Hepatocyte (in vitro differentiated cells): ENCODE measurements at regions not wholly inside any gene's neighbourhood (a gene's known extent, or its start where the extent isn't known, plus 50 kb on each side); places are given as distances from the start of the nearest gene placed in this dataset.

Experiments used
- DNase-seq: peaks from one replicate; pipeline ENCODE4 v3.0.0-alpha.2; 2016; ENCODE audit warnings: low spot score
- H2AFZ ChIP-seq: fragments of 200-600 bp; sonication (generic); 2 replicates; pipeline ENCODE4 v1.6.0; 2016; ENCODE audit warnings: antibody characterized with exemption, mild to moderate bottlenecking
- H3K27ac ChIP-seq: fragments of 200-600 bp; sonication (generic); 2 replicates; pipeline ENCODE4 v1.5.1; 2016; ENCODE audit warnings: mild to moderate bottlenecking
- H3K27me3 ChIP-seq: fragments of 200-600 bp; sonication (generic); 2 replicates; pipeline ENCODE4 v1.6.1; 2016
- H3K36me3 ChIP-seq: fragments of 200-600 bp; sonication (generic); replicated peaks from 2 replicates; pipeline ENCODE4 v1.5.1; 2016; ENCODE audit warnings: low read depth; ENCODE audit not compliant: insufficient read depth
- H3K4me1 ChIP-seq: fragments of 200-600 bp; sonication (generic); 2 replicates; pipeline ENCODE4 v1.5.1; 2016; ENCODE audit warnings: mild to moderate bottlenecking, moderate library complexity; ENCODE audit not compliant: insufficient read depth
- H3K4me2 ChIP-seq: fragments of 200-600 bp; sonication (generic); 2 replicates; pipeline ENCODE4 v1.6.0; 2016
- H3K4me3 ChIP-seq: fragments of 200-600 bp; sonication (generic); 2 replicates; pipeline ENCODE4 v1.5.1; 2016; ENCODE audit warnings: mild to moderate bottlenecking
- H3K79me2 ChIP-seq: fragments of 200-600 bp; sonication (generic); 2 replicates; pipeline ENCODE4 v1.6.0; 2017; ENCODE audit warnings: mild to moderate bottlenecking
- H3K9me2 ChIP-seq: fragments of 200-600 bp; sonication (generic); replicated peaks from 2 replicates; pipeline ENCODE4 v1.6.0; 2017; ENCODE audit warnings: mild to moderate bottlenecking; ENCODE audit not compliant: insufficient read depth
- H3K9me3 ChIP-seq: fragments of 200-600 bp; sonication (generic); 2 replicates; pipeline ENCODE4 v1.5.1; 2016; ENCODE audit warnings: low read depth, mild to moderate bottlenecking
- H4K20me1 ChIP-seq: fragments of 200-600 bp; sonication (generic); 2 replicates; pipeline ENCODE4 v1.6.0; 2016; ENCODE audit warnings: mild to moderate bottlenecking; ENCODE audit not compliant: insufficient read depth, poor library complexity, severe bottlenecking
- EZH2 ChIP-seq: fragments of 200-600 bp; sonication (generic); IDR thresholded peaks from 2 replicates; pipeline ENCODE4 v1.6.1; 2016; ENCODE audit warnings: antibody characterized with exemption, mild to moderate bottlenecking, borderline replicate concordance
- EZH2phosphoT487 ChIP-seq: fragments of 200-600 bp; sonication (generic); IDR thresholded peaks from one replicate; pipeline ENCODE4 v1.6.1; 2018; ENCODE audit warnings: antibody characterized with exemption, mild to moderate bottlenecking, low read depth, moderate library complexity; ENCODE audit not compliant: unreplicated experiment, severe bottlenecking
- WGBS: methylation state at CpG from one replicate; pipeline ENCODE4 v1.1.6; 2016; ENCODE audit warnings: low lambda C conversion rate; ENCODE audit errors: missing lambda C conversion rate; 5-methylcytosine and 5-hydroxymethylcytosine counted together
- TF ChIP-seq, protein P1 (sequence below): fragments of 200-600 bp; sonication (generic); IDR thresholded peaks from 2 replicates; pipeline ENCODE4 v1.5.1; 2016; ENCODE audit warnings: antibody characterized with exemption, mild to moderate bottlenecking; ENCODE audit not compliant: poor library complexity

GRCh38 chr1:201589186-201589585 lies 50.3 kb downstream of the NAV1 start:
- Histone ChIP-seq H3K27ac (no peak overlapping the region), H3K4me1 (peaks cover 4% of the 10 kb centered on the region), H3K79me2 (no peaks in the 10 kb centered on the region), H3K4me2 (no peak overlapping the region), H4K20me1 (no peaks in the 10 kb centered on the region), H3K4me3 (no peak overlapping the region), H3K27me3 (no peaks in the 10 kb centered on the region), H3K9me2 (no peaks in the 10 kb centered on the region), H2AFZ (no peak overlapping the region), H3K36me3 (no peaks in the 10 kb centered on the region), H3K9me3 (no peaks in the 10 kb centered on the region)
- no peak for DNase-seq
- TF ChIP-seq EZH2 (no peak), EZH2phosphoT487 (no peak)
- TF ChIP-seq, protein P1, sequence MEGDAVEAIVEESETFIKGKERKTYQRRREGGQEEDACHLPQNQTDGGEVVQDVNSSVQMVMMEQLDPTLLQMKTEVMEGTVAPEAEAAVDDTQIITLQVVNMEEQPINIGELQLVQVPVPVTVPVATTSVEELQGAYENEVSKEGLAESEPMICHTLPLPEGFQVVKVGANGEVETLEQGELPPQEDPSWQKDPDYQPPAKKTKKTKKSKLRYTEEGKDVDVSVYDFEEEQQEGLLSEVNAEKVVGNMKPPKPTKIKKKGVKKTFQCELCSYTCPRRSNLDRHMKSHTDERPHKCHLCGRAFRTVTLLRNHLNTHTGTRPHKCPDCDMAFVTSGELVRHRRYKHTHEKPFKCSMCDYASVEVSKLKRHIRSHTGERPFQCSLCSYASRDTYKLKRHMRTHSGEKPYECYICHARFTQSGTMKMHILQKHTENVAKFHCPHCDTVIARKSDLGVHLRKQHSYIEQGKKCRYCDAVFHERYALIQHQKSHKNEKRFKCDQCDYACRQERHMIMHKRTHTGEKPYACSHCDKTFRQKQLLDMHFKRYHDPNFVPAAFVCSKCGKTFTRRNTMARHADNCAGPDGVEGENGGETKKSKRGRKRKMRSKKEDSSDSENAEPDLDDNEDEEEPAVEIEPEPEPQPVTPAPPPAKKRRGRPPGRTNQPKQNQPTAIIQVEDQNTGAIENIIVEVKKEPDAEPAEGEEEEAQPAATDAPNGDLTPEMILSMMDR: no peak
- WGBS: 83% methylated on average over 3 of the region's 3 CpGs

- WGBS: 87% methylated on average over 10 of the region's 10 CpGs
These were observed 51.5 kb downstream of the NAV1 start for GRCh38 chr1:201590474-201590873.

GRCh38 chr1:201591348-201591747 lies 52.4 kb downstream of the NAV1 start:
- no peak for DNase-seq
- no peaks in the 10 kb centered on the region for H3K36me3 ChIP-seq
- H3K9me3 ChIP-seq: no peaks in the 10 kb centered on the region
- H3K27ac ChIP-seq: no peak overlapping the region
- 68% methylated on average over 2 of the region's 2 CpGs for WGBS
- TF ChIP-seq EZH2phosphoT487: no peak
- H4K20me1 ChIP-seq: no peaks in the 10 kb centered on the region
- no peak overlapping the region for H3K4me2 ChIP-seq
- no peaks in the 10 kb centered on the region for H3K27me3 ChIP-seq
- H2AFZ ChIP-seq: no peak overlapping the region
- H3K9me2 ChIP-seq: no peaks in the 10 kb centered on the region
- no peak overlapping the region for H3K4me3 ChIP-seq
- no peaks in the 10 kb centered on the region for H3K79me2 ChIP-seq
- H3K4me1 ChIP-seq: peaks cover 4% of the 10 kb centered on the region

More at GRCh38 chr1:201590474-201590873, 51.5 kb downstream of the NAV1 start:
- peaks cover 4% of the 10 kb centered on the region for H3K4me1 ChIP-seq
- H3K79me2 ChIP-seq: no peaks in the 10 kb centered on the region
- H3K4me3 ChIP-seq: no peak overlapping the region
- no peaks in the 10 kb centered on the region for H3K9me3 ChIP-seq
- H3K27ac ChIP-seq: no peak overlapping the region
- no peak overlapping the region for H3K4me2 ChIP-seq
- no peaks in the 10 kb centered on the region for H3K27me3 ChIP-seq
- no peak for DNase-seq
- no peak overlapping the region for H2AFZ ChIP-seq
- TF ChIP-seq, protein P1: no peak
- TF ChIP-seq EZH2phosphoT487 (no peak), EZH2 (no peak)
- H3K9me2 ChIP-seq: no peaks in the 10 kb centered on the region
- no peaks in the 10 kb centered on the region for H4K20me1 ChIP-seq
- H3K36me3 ChIP-seq: no peaks in the 10 kb centered on the region

- H3K27me3 ChIP-seq: no peaks in the 10 kb centered on the region
- no peak overlapping the region for H3K27ac ChIP-seq
- H3K36me3 ChIP-seq: no peaks in the 10 kb centered on the region
- no peaks in the 10 kb centered on the region for H3K9me3 ChIP-seq
- no peak for DNase-seq
- no peak for TF ChIP-seq EZH2
- H3K4me2 ChIP-seq: no peak overlapping the region
- 88% methylated on average over 3 of the region's 3 CpGs for WGBS
- H3K79me2 ChIP-seq: no peaks in the 10 kb centered on the region
- no peaks in the 10 kb centered on the region for H4K20me1 ChIP-seq
- no peak overlapping the region for H3K4me3 ChIP-seq
- no peaks in the 10 kb centered on the region for H3K9me2 ChIP-seq
- H2AFZ ChIP-seq: no peak overlapping the region
- H3K4me1 ChIP-seq: peaks cover 4% of the 10 kb centered on the region
These were observed 53.1 kb downstream of the NAV1 start for GRCh38 chr1:201591981-201592380.
